Cerebellar nuclear complex (tissue), 1 donor: ENCODE measurements at regions not wholly inside any gene's neighbourhood (a gene's known extent, or its start where the extent isn't known, plus 50 kb on each side); places are given as distances from the start of the nearest gene placed in this dataset.

Experiments
- DNase-seq, 2 experiments: peaks; one replicate each; lab custom pipeline; 2025; lab: John Stamatoyannopoulos, UW

DNA sequence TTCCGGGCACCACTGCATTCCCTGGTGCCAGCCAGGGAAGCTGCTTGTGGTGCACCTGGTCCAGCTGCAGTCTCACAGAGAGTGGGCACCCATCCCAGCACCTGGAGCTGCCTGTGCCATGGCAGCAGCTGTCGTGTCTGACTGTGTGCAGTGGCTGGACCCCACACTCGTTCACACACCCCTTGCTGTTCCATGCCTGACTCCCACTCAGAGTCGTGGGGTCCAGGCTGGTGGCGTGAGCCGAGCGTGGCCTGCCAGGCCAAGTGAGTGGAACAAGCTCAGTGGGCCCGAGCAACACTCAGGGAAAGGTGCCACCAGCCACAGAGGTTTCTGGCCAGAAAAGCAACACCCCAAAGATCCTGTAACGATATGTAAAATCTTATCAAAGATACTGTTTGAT, 97.2 kb upstream of the KCNK1 start:
- no peak for DNase-seq

GRCh38 chr1:233518344-233518743, 95.6 kb upstream of the KCNK1 start:
- no peak for DNase-seq

- no peak for DNase-seq
Observed at GRCh38 chr1:233520261-233521191, 93.4 kb upstream of the KCNK1 start.

- DNase-seq = peak in 1 of 2 experiments; percentile 26
Observed at GRCh38 chr1:233523047-233523446, 90.9 kb upstream of the KCNK1 start.

GRCh38 chr1:233527818-233528217, 86.1 kb upstream of the KCNK1 start:
- DNase-seq = no peak

GRCh38 chr1:233530665-233531386, 83.1 kb upstream of the KCNK1 start:
- DNase-seq = no peak

GRCh38 chr1:233540816-233541215, 73.1 kb upstream of the KCNK1 start:
- no peak for DNase-seq

GRCh38 chr1:233543338-233544255, 70.3 kb upstream of the KCNK1 start:
- no peak for DNase-seq

GRCh38 chr1:233544304-233544703, 69.6 kb upstream of the KCNK1 start:
- DNase-seq = no peak

DNA sequence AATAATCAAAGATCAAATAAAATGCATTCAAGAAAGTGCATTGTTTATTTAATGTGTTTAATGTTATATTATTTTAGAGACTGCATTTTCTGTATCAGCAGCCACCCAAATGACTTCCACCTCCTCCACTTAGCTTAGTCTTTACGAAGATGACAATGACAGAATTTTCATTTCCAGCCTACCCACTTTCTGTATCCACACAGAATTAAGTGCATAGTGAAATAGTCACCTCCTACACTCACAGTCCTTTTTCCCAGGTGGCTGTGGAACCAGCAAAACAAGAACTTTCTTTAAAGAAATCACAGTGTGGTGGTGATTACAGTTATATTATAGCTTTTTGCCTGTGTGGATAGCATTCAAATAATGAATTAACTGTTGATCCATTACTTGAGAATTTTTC, 66.2 kb upstream of the KCNK1 start:
- DNase-seq = no peak

- DNase-seq = no peak
Observed at GRCh38 chr1:233549404-233549803, 64.5 kb upstream of the KCNK1 start.

- no peak for DNase-seq
Observed at GRCh38 chr1:233549917-233550316, 64.0 kb upstream of the KCNK1 start.

DNA sequence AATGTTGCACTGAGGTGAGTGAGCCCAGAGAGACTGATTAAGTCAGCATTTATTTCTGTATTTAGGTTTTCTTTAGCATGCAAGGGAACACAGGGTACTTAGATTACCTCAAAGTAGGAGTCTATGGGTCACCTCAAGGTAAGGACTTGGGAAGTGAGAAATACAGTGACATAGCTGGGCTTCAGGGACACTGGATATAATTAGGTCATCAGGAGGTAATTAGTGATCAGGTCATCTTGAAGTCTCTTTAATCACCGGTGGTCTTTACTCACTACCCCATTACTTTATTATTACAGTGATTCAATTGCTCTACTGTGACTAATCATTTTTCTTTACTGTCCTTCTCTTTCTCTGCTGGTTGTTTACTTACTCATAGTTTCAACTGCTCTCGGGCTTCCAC, 59.9 kb upstream of the KCNK1 start:
- DNase-seq = no peak

- no peak for DNase-seq
Observed at GRCh38 chr1:233561708-233562426, 52.0 kb upstream of the KCNK1 start.
